GM12878 (cell line): ENCODE measurements at regions not wholly inside any gene's neighbourhood (a gene's known extent, or its start where the extent isn't known, plus 50 kb on each side); places are given as distances from the start of the nearest gene placed in this dataset.

Experiments used
- ATAC-seq: fragments of 200-7000 bp; cut with Tn5 transposase; 3 replicates; pipeline ENCODE4 v1.9.1; 2020; ENCODE audit warnings: mild to moderate bottlenecking, moderate library complexity
- BruUV-seq: library from RNA; stranded (reverse); fragments of 400-500 nt; replicated peaks from 2 replicates; lab custom pipeline; 2021; lab: Mats Ljungman, UMichigan
- CTCF ChIA-PET: fragments of 300-600 bp; sonication (Branson Sonifier 250); formaldehyde crosslinking; extraction: SDS; loops from one replicate; lab custom pipeline; 2021; ENCODE audit warnings: inconsistent platforms; lab: Yijun Ruan, JAX
- POLR2A ChIA-PET: fragments of 350-600 bp; formaldehyde crosslinking; extraction: SDS; loops from one replicate; lab custom pipeline; 2021; ENCODE audit warnings: inconsistent platforms; lab: Charles Lee
- RAD21 ChIA-PET: fragments of 300-600 bp; sonication (Branson Sonifier 250); formaldehyde crosslinking; loops from one replicate; lab custom pipeline; 2023; ENCODE audit warnings: antibody characterized with exemption; ENCODE audit not compliant: unreplicated experiment; lab: Charles Lee
- SMC1A ChIA-PET: fragments of 300-600 bp; sonication (Branson Sonifier 250); formaldehyde crosslinking; loops from one replicate; lab custom pipeline; 2023; ENCODE audit not compliant: unreplicated experiment, uncharacterized antibody; lab: Charles Lee
- DNase-seq: peaks from one replicate; pipeline ENCODE4 v3.0.0-alpha.2; 2011; ENCODE audit warnings: low read depth, low spot score
- FAIRE-seq: peaks from 3 replicates; lab custom pipeline; 2011; peaks lifted over from hg19 to GRCh38; lab: Jason Lieb, UNC
- H2AFZ ChIP-seq: 2 replicates; pipeline ENCODE4 v1.6.0; 2011; ENCODE audit warnings: low read depth, low read length, control low read depth; ENCODE audit not compliant: control insufficient read depth
- H3K27ac ChIP-seq: 2 replicates; pipeline ENCODE4 v1.5.1; 2011; ENCODE audit warnings: control low read depth; ENCODE audit not compliant: control insufficient read depth, insufficient read depth
- H3K27me3 ChIP-seq, 2 experiments: replicated peaks in 1 of 2; 2 replicates each; pipeline versions ENCODE4 v1.6.0 to v1.6.1; 2011; ENCODE audit warnings: low read length in 1 of 2; ENCODE audit not compliant: control insufficient read depth in 2 of 2, insufficient read depth in 2 of 2
- H3K36me3 ChIP-seq, 2 experiments: 2 replicates each; pipeline ENCODE4 v1.5.1; 2011; ENCODE audit warnings: low read length in 1 of 2; ENCODE audit not compliant: control insufficient read depth in 2 of 2, insufficient read depth in 2 of 2
- H3K4me1 ChIP-seq: 2 replicates; pipeline ENCODE4 v1.6.1; 2011; ENCODE audit warnings: mild to moderate bottlenecking, low read length, moderate library complexity, mixed read lengths; ENCODE audit not compliant: control insufficient read depth, insufficient read depth
- H3K4me2 ChIP-seq: 2 replicates; pipeline ENCODE4 v1.6.0; 2011; ENCODE audit warnings: control low read depth; ENCODE audit not compliant: control insufficient read depth, insufficient read depth
- H3K4me3 ChIP-seq: fragments of 200-600 bp; sonication (generic); 2 replicates; pipeline ENCODE4 v1.5.1; 2016
- H3K79me2 ChIP-seq: 2 replicates; pipeline ENCODE4 v1.6.0; 2011; ENCODE audit warnings: low read length; ENCODE audit not compliant: control insufficient read depth, insufficient read depth
- H3K9ac ChIP-seq: 2 replicates; pipeline ENCODE4 v1.8.0; 2011; ENCODE audit warnings: low read length, control low read depth, mixed read lengths; ENCODE audit not compliant: control insufficient read depth, insufficient read depth
- H3K9me3 ChIP-seq: replicated peaks from 3 replicates; pipeline ENCODE4 v1.5.1; 2011; ENCODE audit warnings: mild to moderate bottlenecking, low read length; ENCODE audit not compliant: control insufficient read depth, insufficient read depth
- H4K20me1 ChIP-seq: 2 replicates; pipeline ENCODE4 v1.6.0; 2011; ENCODE audit not compliant: control insufficient read depth, insufficient read depth
- ATF7 ChIP-seq: fragments of 450-650 bp; IDR thresholded peaks from 2 replicates; pipeline ENCODE4 v1.6.1; 2016; ENCODE audit warnings: low read depth, mild to moderate bottlenecking
- BMI1 ChIP-seq: fragments of 450-650 bp; IDR thresholded peaks from 2 replicates; pipeline ENCODE4 v1.6.1; 2016; ENCODE audit warnings: mild to moderate bottlenecking, moderate library complexity, borderline replicate concordance
- CTCF ChIP-seq, 3 experiments: IDR thresholded peaks in 2 of 3; conservative IDR thresholded peaks in 1 of 3; 2 replicates each; pipeline ENCODE4 v1.5.1; 2011; ENCODE audit warnings: low read depth in 3 of 3, low read length in 3 of 3, mild to moderate bottlenecking in 3 of 3, control low read depth in 2 of 3, moderate library complexity in 2 of 3, inconsistent platforms in 1 of 3, mixed read lengths in 1 of 3; ENCODE audit not compliant: control insufficient read depth in 2 of 3, insufficient read depth in 1 of 3; ENCODE audit errors: extremely low read depth in 1 of 3
- EED ChIP-seq: sonication (generic); IDR thresholded peaks from 2 replicates; pipeline ENCODE4 v1.6.1; 2016; ENCODE audit warnings: antibody characterized with exemption, low read depth
- IKZF1 ChIP-seq: fragments of 450-650 bp; conservative IDR thresholded peaks from 2 replicates; pipeline ENCODE4 v1.6.1; 2017; ENCODE audit warnings: antibody characterized with exemption, mild to moderate bottlenecking
- KAT2A ChIP-seq: conservative IDR thresholded peaks from 2 replicates; pipeline ENCODE4 v1.6.1; 2011; ENCODE audit warnings: low read depth, low read length; ENCODE audit not compliant: control insufficient read depth
- NFYB ChIP-seq: IDR thresholded peaks from 2 replicates; pipeline ENCODE4 v1.6.1; 2011; ENCODE audit warnings: low read depth, mild to moderate bottlenecking, low read length, improper control_type of control experiment, moderate library complexity; ENCODE audit not compliant: insufficient read depth
- PML ChIP-seq: IDR thresholded peaks from 2 replicates; pipeline ENCODE4 v1.6.1; 2012; ENCODE audit warnings: low read length, inconsistent platforms
- RAD21 ChIP-seq: IDR thresholded peaks from 2 replicates; pipeline ENCODE4 v1.6.1; 2011; ENCODE audit warnings: mild to moderate bottlenecking, low read depth, low read length, moderate library complexity; ENCODE audit not compliant: insufficient read depth
- RELA ChIP-seq: fragments of 450-650 bp; IDR thresholded peaks from 2 replicates; pipeline ENCODE4 v1.8.0; 2014; ENCODE audit warnings: borderline replicate concordance; ENCODE audit not compliant: partially characterized antibody
- REST ChIP-seq: IDR thresholded peaks from 2 replicates; pipeline ENCODE4 v1.6.1; 2012; ENCODE audit warnings: mild to moderate bottlenecking, low read depth, low read length
- SMAD1 ChIP-seq: fragments of 450-650 bp; IDR thresholded peaks from 2 replicates; pipeline ENCODE4 v1.6.1; 2018; ENCODE audit warnings: mild to moderate bottlenecking, low read depth; ENCODE audit not compliant: partially characterized antibody
- SRF ChIP-seq, 2 experiments: IDR thresholded peaks; 2 replicates each; pipeline ENCODE4 v1.6.1; 2011; ENCODE audit warnings: low read depth in 2 of 2, low read length in 2 of 2, mild to moderate bottlenecking in 1 of 2, moderate library complexity in 1 of 2
- USF1 ChIP-seq: IDR thresholded peaks from 2 replicates; pipeline ENCODE4 v1.6.1; 2011; ENCODE audit warnings: borderline replicate concordance, low read depth, mild to moderate bottlenecking, moderate library complexity, mixed read lengths, low read length; ENCODE audit not compliant: insufficient read depth; ENCODE audit errors: extremely low read length
- WRNIP1 ChIP-seq: IDR thresholded peaks from 2 replicates; pipeline ENCODE4 v1.6.1; 2011; ENCODE audit warnings: low read depth, low read length, improper control_type of control experiment, borderline replicate concordance
- YY1 ChIP-seq: IDR thresholded peaks from 2 replicates; pipeline ENCODE4 v1.6.1; 2011; ENCODE audit warnings: low read depth, mild to moderate bottlenecking, low read length
- ZNF207 ChIP-seq: fragments of 450-650 bp; IDR thresholded peaks from 2 replicates; pipeline ENCODE4 v1.6.1; 2014; ENCODE audit warnings: antibody characterized with exemption, mild to moderate bottlenecking, borderline replicate concordance
- ZNF24 ChIP-seq: fragments of 450-650 bp; IDR thresholded peaks from 2 replicates; pipeline ENCODE4 v1.6.1; 2017; ENCODE audit warnings: antibody characterized with exemption, mild to moderate bottlenecking
- WGBS: methylation state at CpG from one replicate; pipeline ENCODE4 v1.1.6; 2016; ENCODE audit warnings: low lambda C conversion rate; ENCODE audit not compliant: insufficient replicate concordance, insufficient coverage; ENCODE audit errors: missing lambda C conversion rate; 5-methylcytosine and 5-hydroxymethylcytosine counted together
- in situ Hi-C: fragments of 300-500 bp; cut with MboI; formaldehyde crosslinking; loops from 9 replicates; pipeline ENCODE4 v1.14.3; 2018; ENCODE audit warnings: mixed read lengths
- intact Hi-C: fragments of 100-400 bp; cut with micrococcal nuclease; formaldehyde crosslinking; loops from one replicate; pipeline ENCODE4 v1.14.2; 2022; ENCODE audit not compliant: unreplicated experiment

GRCh38 chr9:96129747-96130146, 172.2 kb downstream of the HSD17B3 start (continued):
- TF ChIP-seq EED: no peak
- no peak for TF ChIP-seq PML
- no peak for TF ChIP-seq CTCF (IDR thresholded peaks at IDR 0.05 in 2 of 3, conservative IDR thresholded peaks at IDR 0.05 in 1 of 3; ENCODE audit: control insufficient read depth in 2 of 3, extremely low read depth in 1 of 3, insufficient read depth in 1 of 3, low read depth in 3 of 3, low read length in 3 of 3)
- TF ChIP-seq NFYB: no peak
- TF ChIP-seq ZNF207: no peak

GRCh38 chr9:96128880-96129279, 173.1 kb downstream of the HSD17B3 start:
- Histone ChIP-seq H3K9me3 (no peaks in the 10 kb centered on the region), H3K27me3 (no peaks in the 10 kb centered on the region), H4K20me1 (no peaks in the 10 kb centered on the region), H3K4me2 (no peak overlapping the region), H2AFZ (no peak overlapping the region), H3K9ac (no peak overlapping the region), H3K79me2 (no peaks in the 10 kb centered on the region), H3K36me3 (no peaks in the 10 kb centered on the region), H3K4me3 (no peak overlapping the region), H3K27ac (no peak overlapping the region), H3K4me1 (no peaks in the 10 kb centered on the region)
- FAIRE-seq (no peak), ATAC-seq (no peak), DNase-seq (no peak)
- ChIA-PET CTCF (interaction anchor here (0.6 kb wide), 1 partner anchor 106 kb away, joined by 3 read pairs; no protein-coding TSS in a partner anchor), RAD21 (no interaction called here), SMC1A (interaction anchor here (0.9 kb wide), 1 partner anchor 22 kb away, joined by 3 read pairs; no protein-coding TSS in a partner anchor), POLR2A (no interaction called here)
- TF ChIP-seq IKZF1 (no peak), RELA (no peak), USF1 (no peak), ZNF24 (no peak), REST (no peak), YY1 (no peak), KAT2A (no peak), ATF7 (no peak), SRF (IDR thresholded peaks at IDR 0.05; ENCODE audit: low read depth in 2 of 2, low read length in 2 of 2) (no peak), RAD21 (no peak), SMAD1 (no peak), BMI1 (no peak), WRNIP1 (no peak)
- in situ Hi-C loops: no loop called here
- WGBS: 35% methylated on average over 2 of the region's 2 CpGs
- no TSS peak for BruUV-seq
- intact Hi-C loops: no loop called here
